IgD-negative memory B cell (primary cell): ENCODE measurements at regions not wholly inside any gene's neighbourhood (a gene's known extent, or its start where the extent isn't known, plus 50 kb on each side); places are given as distances from the start of the nearest gene placed in this dataset.
A peak's percentile ranks its signal among the peaks of the same experiment; 100 is the strongest.

Experiments
- H3K27ac Mint-ChIP-seq, 3 donors: one replicate each; pipeline ENCODE4 v1.8.0; 2020 to 2022; ENCODE audit warnings: mild to moderate bottlenecking in 3 of 3, mixed read lengths in 3 of 3, moderate library complexity in 1 of 3
- H3K27me3 Mint-ChIP-seq: one replicate; pipeline ENCODE4 v1.8.0; 2021; ENCODE audit warnings: mixed read lengths
- H3K36me3 Mint-ChIP-seq: one replicate; pipeline ENCODE4 v1.8.0; 2020; ENCODE audit warnings: mild to moderate bottlenecking, mixed read lengths
- H3K4me1 Mint-ChIP-seq, 3 donors: one replicate each; pipeline ENCODE4 v1.8.0; 2020 to 2022; ENCODE audit warnings: mixed read lengths in 3 of 3, mild to moderate bottlenecking in 1 of 3
- H3K4me3 Mint-ChIP-seq, 4 donors: one replicate each; pipeline ENCODE4 v1.8.0; 2020 to 2022; ENCODE audit warnings: mild to moderate bottlenecking in 4 of 4, mixed read lengths in 4 of 4, moderate library complexity in 3 of 4
- H3K9me3 Mint-ChIP-seq, 3 donors: one replicate each; pipeline ENCODE4 v1.8.0; 2020 to 2021; ENCODE audit warnings: mixed read lengths in 3 of 3, mild to moderate bottlenecking in 1 of 3

DNA sequence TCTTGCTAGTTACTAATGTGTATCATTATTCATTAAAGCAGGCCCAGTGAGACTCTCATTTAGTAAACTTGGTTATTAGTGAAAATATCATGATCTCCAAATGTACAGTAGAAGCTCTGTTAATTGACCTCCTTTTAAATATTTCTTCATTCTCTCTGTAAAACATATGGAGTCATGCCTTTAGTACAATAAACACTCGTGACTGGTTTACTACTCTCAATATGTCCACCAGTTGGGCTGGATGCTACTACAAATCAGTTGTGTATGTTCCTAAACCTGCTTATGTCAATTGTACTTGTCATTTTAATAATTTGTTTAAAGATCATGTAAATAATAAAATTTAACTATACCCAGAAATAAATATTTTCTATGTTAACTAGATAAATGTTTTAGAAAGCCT, 68.6 kb upstream of the COMTD1 start:
- H3K27me3 Mint-ChIP-seq, result peaks cover 10% of the 10 kb centered on the region
- no peaks in the 10 kb centered on the region for H3K36me3 Mint-ChIP-seq
- no peaks in the 10 kb centered on the region for H3K4me1 Mint-ChIP-seq
- no peak overlapping the region for H3K27ac Mint-ChIP-seq
- H3K9me3 Mint-ChIP-seq, result peaks cover 6 to 21% (median 8%) of the 10 kb centered on the region in 3 donors
- no peak overlapping the region for H3K4me3 Mint-ChIP-seq

DNA sequence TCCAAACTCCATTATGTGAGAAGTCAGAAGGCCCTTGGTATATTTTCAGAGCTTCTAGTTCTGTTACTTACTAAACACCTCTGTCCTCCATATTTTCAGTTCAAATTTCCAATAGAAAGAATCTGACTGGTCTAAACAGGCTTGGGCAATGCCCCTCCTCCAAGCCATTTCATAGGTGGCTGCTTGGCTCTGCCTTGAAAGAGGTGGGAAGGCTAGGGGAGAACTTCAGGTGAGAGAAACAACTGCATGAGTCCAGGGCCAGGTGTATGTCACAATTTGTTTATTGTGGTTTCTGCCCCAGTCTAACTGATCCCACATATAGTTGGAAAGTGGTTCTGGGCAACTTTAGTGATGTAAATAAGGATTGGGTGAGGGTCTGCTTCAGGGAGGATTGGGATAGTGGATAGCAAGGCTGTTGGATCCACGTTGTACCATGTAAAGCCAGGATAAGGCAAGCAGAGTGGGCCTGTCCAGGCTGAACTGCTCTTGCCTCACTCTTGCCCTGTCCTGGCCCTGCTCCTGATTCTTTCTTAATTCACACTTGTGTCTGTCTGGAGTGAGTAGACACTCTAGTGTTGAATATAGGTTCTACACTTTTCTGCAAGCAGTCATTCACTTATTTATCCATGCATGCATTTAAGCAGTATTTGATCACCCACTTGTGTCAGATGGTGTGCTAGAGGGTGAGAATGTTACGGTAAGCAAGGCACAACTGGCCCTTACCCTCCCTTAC, 67.5 kb upstream of the COMTD1 start:
- Mint-ChIP-seq H3K4me3 (no peak overlapping the region), H3K27ac (no peak overlapping the region), H3K36me3 (no peaks in the 10 kb centered on the region), H3K27me3 (peaks cover 11% of the 10 kb centered on the region), H3K4me1 (no peaks in the 10 kb centered on the region), H3K9me3 (peaks cover 6 to 17% (median 8%) of the 10 kb centered on the region in 3 donors)

DNA sequence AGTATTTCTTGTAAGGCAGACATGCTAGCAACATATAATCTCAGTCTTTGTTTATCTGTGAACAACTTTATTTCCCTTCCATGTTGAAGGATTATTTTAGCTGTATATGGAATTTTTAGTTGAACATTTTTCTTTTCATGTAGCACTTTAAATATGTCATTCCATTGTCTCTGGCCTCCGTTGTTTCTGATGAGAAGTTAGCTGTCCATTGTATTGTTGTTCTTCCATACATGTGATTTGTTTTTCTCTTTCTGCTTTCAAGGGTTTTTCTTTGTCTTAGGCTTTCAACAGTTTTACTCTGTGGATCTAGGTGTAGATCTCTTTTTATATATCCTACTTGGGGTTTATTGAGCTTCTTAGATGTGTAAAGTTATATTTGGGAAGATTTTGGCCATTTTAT, 66.3 kb upstream of the COMTD1 start:
- Mint-ChIP-seq H3K36me3 (no peaks in the 10 kb centered on the region), H3K27me3 (peaks cover 9% of the 10 kb centered on the region), H3K4me3 (no peak overlapping the region), H3K27ac (no peak overlapping the region), H3K4me1 (no peaks in the 10 kb centered on the region), H3K9me3 (peaks cover 6 to 16% (median 6%) of the 10 kb centered on the region in 3 donors)

DNA sequence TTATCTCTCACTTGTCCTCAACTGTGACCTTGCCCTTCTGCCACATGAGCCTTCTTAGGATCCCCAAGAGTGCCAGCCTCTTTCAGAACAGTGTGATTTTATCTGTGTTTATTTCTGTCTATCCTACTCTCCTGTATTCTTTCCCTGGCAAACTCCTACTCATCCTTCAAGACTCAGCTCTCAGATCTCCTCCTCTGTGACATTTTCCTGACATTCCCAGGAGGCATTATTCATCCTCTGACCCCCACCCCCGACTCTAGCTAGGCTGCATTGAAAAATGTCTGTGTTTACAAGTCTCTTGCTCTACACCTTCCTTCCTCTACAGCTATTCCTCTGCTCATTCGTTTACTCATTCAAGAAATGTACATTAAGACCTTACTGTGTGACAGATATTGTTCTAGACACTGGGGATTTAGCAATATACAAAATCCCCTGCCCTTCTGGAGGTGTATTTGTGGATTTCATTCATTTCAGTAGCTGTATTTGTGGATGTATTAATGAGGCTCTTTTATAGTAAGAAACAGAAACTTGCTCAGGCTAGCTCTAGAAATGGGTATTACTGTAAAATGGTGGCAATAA, 61.4 kb upstream of the COMTD1 start:
- no peak overlapping the region for H3K4me3 Mint-ChIP-seq
- H3K27me3 Mint-ChIP-seq, result peaks cover 24% of the 10 kb centered on the region
- peaks cover 0 to 5% (median 3%) of the 10 kb centered on the region in 3 donors for H3K9me3 Mint-ChIP-seq
- H3K36me3 Mint-ChIP-seq, result no peaks in the 10 kb centered on the region
- no peaks in the 10 kb centered on the region for H3K4me1 Mint-ChIP-seq
- no peak overlapping the region for H3K27ac Mint-ChIP-seq

DNA sequence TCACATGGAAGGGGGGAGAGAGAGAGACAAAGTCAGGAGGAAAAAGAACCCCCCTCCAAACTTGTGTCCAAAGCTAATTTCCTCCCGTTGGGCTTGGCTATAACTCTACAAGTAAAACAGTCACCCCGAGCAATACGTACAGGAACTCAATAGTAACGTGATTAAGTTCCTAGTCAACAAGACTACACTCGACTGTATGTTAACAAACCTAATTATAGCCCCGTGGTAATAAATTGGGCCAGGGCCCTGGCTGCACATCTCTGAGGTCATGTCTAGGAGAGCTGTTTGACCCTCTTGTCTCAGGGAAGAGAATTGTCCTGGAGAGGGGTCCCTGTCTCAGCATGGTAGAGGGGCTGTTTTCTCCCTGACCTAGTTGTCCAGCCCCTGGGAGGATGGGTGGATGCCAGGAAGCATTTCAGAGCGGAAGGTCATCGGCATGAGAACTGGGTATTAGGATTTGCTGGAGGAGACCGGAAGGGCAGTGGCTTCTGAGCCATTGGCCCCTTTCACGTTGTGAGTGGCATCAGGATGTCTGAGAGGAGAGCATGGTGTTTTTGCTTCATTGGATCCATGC, 60.2 kb upstream of the COMTD1 start:
- no peaks in the 10 kb centered on the region for H3K36me3 Mint-ChIP-seq
- H3K27me3 Mint-ChIP-seq, result peaks cover 23% of the 10 kb centered on the region
- H3K4me1 Mint-ChIP-seq, result no peaks in the 10 kb centered on the region
- H3K27ac Mint-ChIP-seq, result no peak overlapping the region
- H3K9me3 Mint-ChIP-seq, result peaks cover 0 to 7% (median 0%) of the 10 kb centered on the region in 3 donors
- H3K4me3 Mint-ChIP-seq, result no peak overlapping the region

DNA sequence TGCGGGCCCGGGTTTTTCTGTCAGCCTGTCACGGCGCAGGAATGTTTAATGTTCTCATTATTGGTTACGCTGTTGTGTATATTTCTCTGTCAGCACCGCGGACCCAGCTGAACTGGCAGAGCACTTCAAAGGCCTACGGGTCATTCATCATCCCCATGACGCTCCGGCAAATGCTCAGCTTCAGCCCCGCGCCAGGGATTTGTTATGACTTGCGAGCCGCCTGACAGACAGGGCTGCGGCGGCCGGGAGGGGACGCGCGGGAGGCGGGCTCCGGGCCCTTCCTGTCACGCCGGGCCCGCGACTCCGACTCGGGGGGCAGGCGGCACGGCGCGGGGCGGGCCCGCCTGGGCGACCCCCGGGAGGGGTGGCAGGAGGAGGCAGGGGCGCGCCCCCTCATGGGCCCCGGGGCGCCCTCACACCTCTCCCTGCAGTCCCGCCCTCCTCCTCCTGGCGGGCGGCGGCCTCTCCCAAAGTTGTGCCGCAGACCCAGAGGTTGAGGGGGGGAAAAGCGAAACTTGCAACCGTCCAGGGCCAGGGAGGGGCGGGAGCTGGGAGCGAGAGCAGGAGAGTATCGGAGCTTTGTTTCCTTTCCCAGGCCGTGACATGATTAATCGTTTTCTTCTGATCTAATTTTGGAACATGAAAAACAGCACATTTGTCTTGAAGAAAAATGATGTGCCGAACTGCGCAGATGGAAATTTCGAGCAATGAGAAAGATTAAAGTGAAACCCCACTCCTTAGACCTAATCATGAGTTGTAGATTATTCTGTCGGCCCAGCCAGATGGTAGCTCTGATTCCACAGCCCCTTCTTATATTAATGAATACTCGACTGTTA, 59.3 kb upstream of the COMTD1 start:
- H3K27ac Mint-ChIP-seq, result no peak overlapping the region

DNA sequence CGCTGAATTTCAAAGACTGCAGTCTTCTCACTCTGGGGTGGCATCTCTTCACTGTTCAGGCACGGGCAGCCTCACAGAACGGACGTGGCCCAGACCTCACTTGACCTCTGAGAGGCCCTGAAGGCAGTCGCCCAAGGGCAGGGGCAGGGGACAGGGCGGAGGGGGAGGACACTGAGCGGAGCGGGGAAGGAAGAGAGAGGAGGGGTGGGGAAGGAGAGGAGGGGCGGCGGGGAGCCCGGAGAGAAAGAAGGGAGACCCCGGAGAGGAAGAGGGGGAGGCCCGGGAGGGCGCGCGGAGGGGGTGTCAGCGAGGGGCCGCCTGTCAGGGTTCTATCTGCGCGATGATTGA, 58.7 kb upstream of the COMTD1 start:
- Mint-ChIP-seq H3K9me3 (peaks cover 1 to 11% (median 8%) of the 10 kb centered on the region in 3 donors), H3K4me1 (no peaks in the 10 kb centered on the region), H3K4me3 (peak overlapping the region in 3 of 4 donors; percentile 80 to 86 (median 82)), H3K27me3 (peaks cover 22% of the 10 kb centered on the region), H3K36me3 (peaks cover 2% of the 10 kb centered on the region), H3K27ac (no peak overlapping the region)

More for the DNA sequence above, 59.3 kb upstream of the COMTD1 start:
- Mint-ChIP-seq H3K36me3 (peaks cover 2% of the 10 kb centered on the region), H3K4me1 (no peaks in the 10 kb centered on the region), H3K27me3 (peaks cover 22% of the 10 kb centered on the region), H3K4me3 (peak overlapping the region in 3 of 4 donors; percentile 80 to 86 (median 82)), H3K9me3 (peaks cover 1 to 7% (median 7%) of the 10 kb centered on the region in 3 donors)

DNA sequence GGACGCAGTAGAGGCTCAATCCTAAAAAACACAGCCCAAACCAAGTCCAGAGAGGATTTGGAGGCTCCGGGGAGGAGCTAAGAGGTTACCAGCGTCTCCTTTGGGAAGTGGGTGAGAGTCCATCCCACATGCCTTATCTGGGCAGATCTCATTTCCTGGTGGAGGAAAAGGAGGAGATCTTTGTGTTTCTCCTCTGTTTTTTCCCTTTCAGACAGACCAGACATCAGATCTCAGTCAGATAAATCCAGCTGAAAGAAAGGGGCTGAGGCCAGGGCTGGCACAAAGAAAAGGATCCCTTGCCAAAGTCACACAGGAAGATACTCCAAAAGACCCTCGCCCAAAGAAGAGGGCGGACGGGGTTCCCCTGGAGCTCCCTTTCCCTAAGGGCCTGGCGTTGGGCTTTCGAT, 58.3 kb upstream of the COMTD1 start:
- peak overlapping the region in 3 of 4 donors; percentile 80 to 86 (median 82) for H3K4me3 Mint-ChIP-seq
- H3K27ac Mint-ChIP-seq, result no peak overlapping the region
- peaks cover 1 to 11% (median 8%) of the 10 kb centered on the region in 3 donors for H3K9me3 Mint-ChIP-seq
- peaks cover 21% of the 10 kb centered on the region for H3K27me3 Mint-ChIP-seq
- no peaks in the 10 kb centered on the region for H3K4me1 Mint-ChIP-seq
- H3K36me3 Mint-ChIP-seq, result peaks cover 2% of the 10 kb centered on the region

DNA sequence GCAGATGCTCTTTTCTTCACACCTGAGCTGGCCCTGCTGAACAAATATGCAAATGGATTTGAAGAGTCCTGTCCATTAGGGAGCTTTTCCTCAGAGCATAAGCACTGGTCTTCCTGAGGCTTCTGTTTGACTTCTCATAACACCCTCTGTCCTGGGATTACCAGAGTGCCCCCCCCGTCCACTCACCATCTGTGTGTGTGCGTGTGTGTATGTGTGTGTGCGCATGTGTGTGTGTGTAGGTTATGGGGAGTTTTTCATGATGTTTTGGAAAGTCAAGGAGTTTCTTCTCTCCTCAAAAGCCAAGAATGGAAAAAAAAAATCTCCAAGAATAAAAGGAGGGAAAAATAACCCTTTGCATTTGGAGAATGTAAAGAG, 57.7 kb upstream of the COMTD1 start:
- no peaks in the 10 kb centered on the region for H3K4me1 Mint-ChIP-seq
- H3K27ac Mint-ChIP-seq, result no peak overlapping the region
- peak overlapping the region in 2 of 4 donors; percentile 18 to 61 for H3K4me3 Mint-ChIP-seq
- peaks cover 19% of the 10 kb centered on the region for H3K27me3 Mint-ChIP-seq
- H3K36me3 Mint-ChIP-seq, result peaks cover 2% of the 10 kb centered on the region
- peaks cover 1 to 11% (median 8%) of the 10 kb centered on the region in 3 donors for H3K9me3 Mint-ChIP-seq

DNA sequence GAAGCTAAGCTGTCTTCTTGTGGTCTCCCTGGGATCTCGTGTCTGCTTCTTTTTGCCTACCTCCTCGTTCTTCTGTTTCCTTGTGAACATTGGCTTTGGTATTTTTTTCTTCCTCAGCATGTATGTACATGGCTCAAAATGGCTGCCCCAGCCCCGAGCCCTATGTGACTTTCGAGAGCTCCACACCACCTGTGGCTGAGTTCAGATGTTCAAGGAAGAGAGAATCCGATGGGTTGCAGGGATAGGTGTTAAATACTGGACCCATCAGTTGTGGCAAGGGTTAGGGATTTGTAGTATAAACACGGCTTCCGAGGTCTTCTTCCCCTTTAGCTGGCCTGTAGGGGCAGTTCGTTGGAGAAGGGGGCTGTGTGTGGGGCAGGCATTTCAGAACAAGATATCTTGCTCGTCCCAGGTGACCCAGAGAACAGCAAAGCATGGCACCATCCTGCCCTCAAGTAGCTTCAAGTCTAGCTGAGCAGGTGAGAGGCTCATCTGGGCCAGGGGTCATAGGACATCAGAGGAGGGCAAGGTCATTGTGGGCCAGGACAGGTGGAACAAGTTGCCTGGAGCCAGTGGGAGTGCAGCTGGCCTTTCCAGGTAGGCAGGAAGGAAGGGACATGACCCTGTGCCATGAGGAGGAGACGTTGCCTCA, 57.2 kb upstream of the COMTD1 start:
- H3K9me3 Mint-ChIP-seq, result peaks cover 1 to 11% (median 10%) of the 10 kb centered on the region in 3 donors
- H3K4me3 Mint-ChIP-seq, result peak overlapping the region in 3 of 4 donors; percentile 2 to 33 (median 22)
- H3K36me3 Mint-ChIP-seq, result peaks cover 2% of the 10 kb centered on the region
- H3K4me1 Mint-ChIP-seq, result no peaks in the 10 kb centered on the region
- no peak overlapping the region for H3K27ac Mint-ChIP-seq
- H3K27me3 Mint-ChIP-seq, result peaks cover 22% of the 10 kb centered on the region

DNA sequence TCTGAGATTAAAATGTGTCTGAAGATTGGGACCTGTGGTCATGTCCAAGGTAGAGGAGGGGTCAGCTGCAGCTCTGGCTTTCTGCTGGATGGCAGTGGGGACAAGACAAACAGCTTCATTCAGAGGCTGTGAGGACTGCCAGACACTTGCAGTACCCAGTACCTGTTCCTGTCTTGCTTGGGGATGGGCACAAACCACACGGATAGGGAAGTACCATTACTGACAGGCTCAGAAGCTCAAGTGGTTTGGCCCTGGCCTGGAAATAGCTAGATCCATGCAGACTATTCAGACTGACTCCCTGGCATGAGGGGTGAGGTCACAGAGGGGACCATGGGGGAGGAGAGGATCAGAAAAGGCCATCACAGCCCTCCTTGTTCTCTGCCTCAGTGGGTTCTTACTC, 56.0 kb upstream of the COMTD1 start:
- H3K4me1 Mint-ChIP-seq, result no peaks in the 10 kb centered on the region
- H3K9me3 Mint-ChIP-seq, result peaks cover 1 to 11% (median 10%) of the 10 kb centered on the region in 3 donors
- no peak overlapping the region for H3K27ac Mint-ChIP-seq
- peaks cover 28% of the 10 kb centered on the region for H3K27me3 Mint-ChIP-seq
- H3K4me3 Mint-ChIP-seq, result peak overlapping the region in 1 of 4 donors; percentile 11
- peaks cover 2% of the 10 kb centered on the region for H3K36me3 Mint-ChIP-seq

DNA sequence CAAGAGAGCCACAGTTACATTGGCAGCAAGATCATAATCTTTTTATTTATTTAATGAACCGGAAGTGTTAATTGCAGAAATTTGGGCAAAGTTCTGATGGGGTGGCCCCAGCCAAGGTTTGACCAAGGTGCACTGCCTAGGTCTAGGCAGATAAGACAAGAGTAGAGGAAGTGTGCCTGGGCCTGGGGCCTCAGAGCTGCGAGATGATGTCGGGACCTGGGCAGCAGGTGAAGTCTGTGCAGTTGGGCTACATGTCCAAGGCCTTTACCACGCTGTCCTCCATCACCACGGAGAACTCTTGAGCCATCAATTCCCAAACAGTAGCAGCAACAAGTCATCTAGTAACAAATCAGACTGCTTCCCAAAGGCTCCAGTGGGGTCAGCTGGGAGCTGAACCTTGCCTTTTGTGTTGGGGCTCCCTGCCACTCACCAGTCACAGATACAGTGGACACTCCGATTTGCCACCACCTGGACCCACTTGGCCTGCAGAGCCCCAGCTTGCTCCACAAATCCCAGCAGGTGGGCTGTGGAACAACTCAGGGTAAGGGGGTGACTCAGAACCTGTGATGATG, 52.5 kb upstream of the COMTD1 start:
- Mint-ChIP-seq H3K27me3 (peaks cover 17% of the 10 kb centered on the region), H3K4me3 (no peak overlapping the region), H3K4me1 (peaks cover 0 to 1% (median 0%) of the 10 kb centered on the region in 3 donors), H3K9me3 (peaks cover 1 to 11% (median 10%) of the 10 kb centered on the region in 3 donors), H3K36me3 (peaks cover 2% of the 10 kb centered on the region), H3K27ac (no peak overlapping the region)

DNA sequence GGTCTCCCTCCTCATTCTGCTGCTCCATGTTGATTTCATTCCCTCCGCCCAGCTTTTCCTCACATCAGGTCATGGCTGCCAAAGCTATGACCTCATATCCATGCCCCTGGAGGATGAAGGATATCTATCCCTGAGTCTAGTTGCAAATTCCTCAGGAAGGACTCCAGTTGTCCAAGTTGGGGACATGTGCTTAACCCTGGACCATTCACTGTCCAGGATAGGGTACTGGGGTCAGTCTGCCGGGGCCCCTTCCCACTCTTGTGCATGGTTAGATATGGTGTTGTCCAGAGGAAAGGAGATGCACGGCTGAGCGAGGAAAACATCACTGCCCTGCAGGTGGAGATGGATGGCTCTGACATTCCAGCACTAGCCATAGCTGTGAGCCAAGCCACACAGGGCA, 51.9 kb upstream of the COMTD1 start:
- H3K36me3 Mint-ChIP-seq, result peaks cover 2% of the 10 kb centered on the region
- H3K4me1 Mint-ChIP-seq, result peaks cover 0 to 1% (median 0%) of the 10 kb centered on the region in 3 donors
- H3K27ac Mint-ChIP-seq, result no peak overlapping the region
- H3K4me3 Mint-ChIP-seq, result no peak overlapping the region
- peaks cover 16% of the 10 kb centered on the region for H3K27me3 Mint-ChIP-seq
- H3K9me3 Mint-ChIP-seq, result peaks cover 1 to 11% (median 10%) of the 10 kb centered on the region in 3 donors

DNA sequence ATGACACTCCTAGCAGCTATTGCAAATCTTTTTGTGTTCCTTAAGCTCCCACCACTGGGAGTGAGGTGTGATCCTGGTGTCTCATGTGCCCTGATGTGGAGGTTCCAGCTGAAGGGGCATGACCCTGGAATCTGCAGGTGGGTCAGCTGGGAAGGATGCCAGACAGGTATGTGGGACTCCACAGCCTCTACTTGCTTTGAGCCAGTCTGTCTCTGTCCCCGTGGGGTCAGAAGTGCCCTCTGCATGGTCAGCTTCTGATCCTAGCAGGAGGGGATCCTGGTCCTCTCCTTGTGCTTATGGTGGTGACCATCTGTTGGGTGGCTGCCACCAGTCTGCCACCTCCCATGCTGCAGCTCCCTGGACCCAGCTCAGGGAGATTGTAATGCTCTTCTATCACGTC, 51.1 kb upstream of the COMTD1 start:
- Mint-ChIP-seq H3K36me3 (peaks cover 2% of the 10 kb centered on the region), H3K9me3 (peaks cover 1 to 11% (median 9%) of the 10 kb centered on the region in 3 donors), H3K4me1 (peaks cover 0 to 1% (median 0%) of the 10 kb centered on the region in 3 donors), H3K27ac (no peak overlapping the region), H3K4me3 (no peak overlapping the region), H3K27me3 (peaks cover 15% of the 10 kb centered on the region)
